GM10266 (cell line): ENCODE measurements at regions not wholly inside any gene's neighbourhood (a gene's known extent, or its start where the extent isn't known, plus 50 kb on each side); places are given as distances from the start of the nearest gene placed in this dataset.

Experiments
- DNase-seq: peaks from one replicate; pipeline ENCODE4 v3.0.0; 2012; ENCODE audit errors: extremely low spot score
- TF ChIP-seq, protein P1 (sequence below): IDR thresholded peaks from 2 replicates; pipeline ENCODE4 v1.5.1; 2012; ENCODE audit warnings: mild to moderate bottlenecking, low read depth; ENCODE audit not compliant: control insufficient read depth, insufficient read depth; ENCODE audit errors: missing control alignments

DNA sequence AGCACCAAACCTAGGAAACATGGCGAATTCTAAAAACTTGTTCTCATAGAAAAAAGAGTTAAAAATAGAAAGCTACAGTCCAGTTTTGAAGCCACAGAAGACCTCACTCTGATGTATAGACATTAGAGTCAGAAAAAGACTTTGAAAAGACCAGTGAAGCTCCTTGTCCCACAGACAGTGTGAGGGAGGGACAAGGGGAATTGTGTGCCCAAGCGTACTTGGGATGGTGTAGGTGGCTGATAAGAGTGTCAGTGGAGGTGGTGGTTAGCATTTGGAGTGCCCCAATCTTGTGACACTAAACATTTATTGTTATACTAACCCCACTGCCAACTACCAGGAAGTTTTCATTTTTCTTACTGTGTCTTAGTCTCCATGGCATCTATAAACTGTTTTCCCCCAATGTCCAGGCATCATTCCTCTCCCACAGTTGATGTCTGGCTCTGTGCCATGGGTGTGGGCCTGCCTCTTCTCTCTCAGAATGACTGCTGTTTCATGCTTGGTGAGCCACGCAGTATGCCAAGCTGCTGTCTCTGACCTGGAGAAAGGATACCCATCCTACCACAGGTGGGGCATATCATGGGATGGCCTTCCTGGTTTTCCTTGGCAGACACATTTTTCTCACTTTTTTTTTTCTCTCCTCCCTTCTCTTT is 161.4 kb downstream of the RPIA start:
- TF ChIP-seq, protein P1, sequence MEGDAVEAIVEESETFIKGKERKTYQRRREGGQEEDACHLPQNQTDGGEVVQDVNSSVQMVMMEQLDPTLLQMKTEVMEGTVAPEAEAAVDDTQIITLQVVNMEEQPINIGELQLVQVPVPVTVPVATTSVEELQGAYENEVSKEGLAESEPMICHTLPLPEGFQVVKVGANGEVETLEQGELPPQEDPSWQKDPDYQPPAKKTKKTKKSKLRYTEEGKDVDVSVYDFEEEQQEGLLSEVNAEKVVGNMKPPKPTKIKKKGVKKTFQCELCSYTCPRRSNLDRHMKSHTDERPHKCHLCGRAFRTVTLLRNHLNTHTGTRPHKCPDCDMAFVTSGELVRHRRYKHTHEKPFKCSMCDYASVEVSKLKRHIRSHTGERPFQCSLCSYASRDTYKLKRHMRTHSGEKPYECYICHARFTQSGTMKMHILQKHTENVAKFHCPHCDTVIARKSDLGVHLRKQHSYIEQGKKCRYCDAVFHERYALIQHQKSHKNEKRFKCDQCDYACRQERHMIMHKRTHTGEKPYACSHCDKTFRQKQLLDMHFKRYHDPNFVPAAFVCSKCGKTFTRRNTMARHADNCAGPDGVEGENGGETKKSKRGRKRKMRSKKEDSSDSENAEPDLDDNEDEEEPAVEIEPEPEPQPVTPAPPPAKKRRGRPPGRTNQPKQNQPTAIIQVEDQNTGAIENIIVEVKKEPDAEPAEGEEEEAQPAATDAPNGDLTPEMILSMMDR = no peak
- no peak for DNase-seq

DNA sequence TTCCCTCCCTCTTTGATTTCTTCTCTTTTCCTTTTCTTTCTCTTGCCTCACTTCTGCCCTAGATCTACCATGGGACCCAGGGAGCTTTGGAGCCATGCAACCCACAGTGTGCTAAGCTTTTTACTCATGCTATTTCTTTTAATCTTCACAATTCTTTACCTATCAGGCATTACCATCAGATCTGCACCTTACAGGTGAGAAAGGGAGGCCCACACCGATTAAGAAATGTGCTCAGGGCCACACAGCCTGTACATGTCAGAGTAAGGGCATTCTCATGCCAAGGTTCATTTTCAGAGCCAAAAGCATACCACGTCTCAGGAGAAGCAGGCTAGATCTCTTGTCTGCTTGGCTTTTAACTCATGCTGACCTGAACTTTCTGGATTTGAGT is 161.9 kb downstream of the RPIA start:
- TF ChIP-seq, protein P1 = no peak
- DNase-seq = no peak

DNA sequence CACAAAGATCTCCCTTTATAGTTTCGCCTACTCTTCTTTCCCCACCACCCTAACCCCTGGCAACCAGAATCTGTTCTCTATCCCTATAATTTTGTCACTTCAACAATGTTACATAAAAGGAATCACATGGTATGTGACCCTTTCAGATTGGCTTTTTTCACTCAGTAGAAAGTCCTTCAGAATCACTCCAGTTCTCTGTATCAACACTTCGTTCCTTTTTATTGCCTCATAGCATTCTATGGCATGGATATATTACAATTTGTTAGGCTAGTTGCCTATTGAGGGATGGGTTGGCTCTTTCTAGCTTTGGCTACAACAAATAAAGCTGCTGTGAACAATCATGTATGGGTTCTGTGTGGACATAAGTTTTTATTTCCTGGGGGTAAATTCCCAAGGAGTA is 163.1 kb downstream of the RPIA start:
- TF ChIP-seq, protein P1 = no peak
- no peak for DNase-seq

DNA sequence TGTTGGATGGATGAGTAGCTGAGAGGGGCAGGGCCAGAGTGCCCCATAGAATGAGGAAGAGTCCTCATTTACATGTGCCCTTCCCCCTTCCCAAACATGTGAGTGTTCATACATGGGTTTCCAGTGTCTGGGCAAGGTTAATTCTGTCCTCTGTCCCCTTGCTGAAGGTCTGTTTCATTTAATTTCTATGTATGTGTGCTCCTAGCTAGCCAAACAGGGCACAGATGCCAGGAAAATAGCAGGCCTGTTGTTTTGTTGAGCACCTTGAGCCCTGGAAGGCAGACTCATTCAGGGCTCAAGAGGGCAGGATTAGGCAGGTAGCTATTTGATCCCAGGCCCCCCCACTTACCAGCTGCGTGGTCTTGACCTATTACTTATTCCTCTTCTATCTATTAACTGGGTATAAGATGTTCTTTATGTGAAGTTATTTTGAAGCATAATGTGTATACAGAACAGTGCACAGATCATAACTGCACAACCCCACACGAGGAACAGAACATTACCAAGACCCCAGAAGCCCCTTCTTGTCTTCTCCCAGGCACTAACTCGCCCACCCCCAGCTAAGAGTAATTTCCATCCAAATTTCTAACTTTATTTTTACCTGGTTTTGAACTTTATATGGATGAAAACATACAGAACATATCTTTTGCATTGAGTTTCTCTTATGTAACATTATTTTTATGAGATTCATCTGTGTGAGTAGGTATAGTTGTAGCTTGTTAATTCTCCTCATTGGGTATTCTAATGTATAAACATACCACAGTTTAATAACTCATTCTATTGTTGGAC is 164.3 kb downstream of the RPIA start:
- TF ChIP-seq, protein P1 = no peak
- DNase-seq = no peak

DNA sequence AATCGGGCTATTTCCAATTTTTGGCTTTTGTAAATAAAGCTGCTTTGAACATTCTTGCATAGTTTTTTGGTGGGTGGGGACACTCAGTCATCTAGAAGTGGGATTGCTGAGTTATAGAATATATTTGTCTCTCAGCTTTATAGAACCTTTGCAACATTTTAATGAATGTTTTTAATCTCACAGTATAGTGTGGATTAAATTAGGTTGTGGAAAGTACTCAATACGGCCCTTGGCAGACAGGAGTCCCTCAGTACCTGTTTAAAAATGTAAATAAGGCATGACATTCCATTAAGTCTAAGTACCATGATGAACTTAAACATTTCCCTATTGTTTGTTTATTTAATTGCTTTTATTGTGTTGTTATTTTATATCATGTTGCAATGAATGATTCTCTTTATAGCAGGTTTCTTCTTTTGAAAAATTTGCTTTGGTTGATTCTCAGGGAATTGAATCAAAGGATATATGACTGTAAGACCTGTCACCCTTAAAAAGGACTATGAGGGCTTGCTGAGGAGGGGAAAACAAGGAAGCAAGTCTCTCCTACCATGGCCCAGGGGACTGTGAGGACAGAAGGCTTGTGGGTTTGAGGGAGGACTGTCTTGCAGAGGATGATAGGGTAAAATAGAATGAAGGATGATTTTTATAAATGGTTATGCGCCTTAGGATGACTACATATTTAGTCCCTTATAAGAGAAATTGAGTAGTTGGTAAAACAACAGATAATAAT is 165.1 kb downstream of the RPIA start:
- TF ChIP-seq, protein P1 = no peak
- DNase-seq = no peak

DNA sequence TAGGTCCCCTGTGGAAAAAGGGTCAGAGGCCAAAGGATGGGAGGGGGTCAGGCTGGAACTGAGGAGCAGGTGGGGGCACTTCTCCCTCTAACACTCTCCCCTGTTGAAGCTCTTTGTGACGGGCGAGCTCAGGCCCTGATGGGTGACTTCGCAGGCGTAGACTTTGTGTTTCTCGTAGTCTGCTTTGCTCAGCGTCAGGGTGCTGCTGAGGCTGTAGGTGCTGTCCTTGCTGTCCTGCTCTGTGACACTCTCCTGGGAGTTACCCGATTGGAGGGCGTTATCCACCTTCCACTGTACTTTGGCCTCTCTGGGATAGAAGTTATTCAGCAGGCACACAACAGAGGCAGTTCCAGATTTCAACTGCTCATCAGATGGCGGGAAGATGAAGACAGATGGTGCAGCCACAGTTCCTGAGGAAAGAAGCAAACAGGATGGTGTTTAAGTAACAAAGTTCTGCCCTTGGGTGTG is 165.8 kb downstream of the RPIA start:
- DNase-seq = no peak
- TF ChIP-seq, protein P1 = no peak
